ENCODE measurements at regions not wholly inside any gene's neighbourhood (a gene's known extent, or its start where the extent isn't known, plus 50 kb on each side); places are given as distances from the start of the nearest gene placed in this dataset.
"Not testable (repeated sequence)": the region's sequence is repeated elsewhere in the genome, so short reads cannot be mapped to it uniquely, and the experiment has no call there.

GRCh38 chr10:31123946-31124345, 92.3 kb upstream of the ZNF438 start:
- DNase-seq, result no peak

GRCh38 chr10:31124852-31125251, 93.2 kb upstream of the ZNF438 start:
- no peak for DNase-seq

- DNase-seq, result no peak
Measured at GRCh38 chr10:31125789-31126188, 94.1 kb upstream of the ZNF438 start.

DNA sequence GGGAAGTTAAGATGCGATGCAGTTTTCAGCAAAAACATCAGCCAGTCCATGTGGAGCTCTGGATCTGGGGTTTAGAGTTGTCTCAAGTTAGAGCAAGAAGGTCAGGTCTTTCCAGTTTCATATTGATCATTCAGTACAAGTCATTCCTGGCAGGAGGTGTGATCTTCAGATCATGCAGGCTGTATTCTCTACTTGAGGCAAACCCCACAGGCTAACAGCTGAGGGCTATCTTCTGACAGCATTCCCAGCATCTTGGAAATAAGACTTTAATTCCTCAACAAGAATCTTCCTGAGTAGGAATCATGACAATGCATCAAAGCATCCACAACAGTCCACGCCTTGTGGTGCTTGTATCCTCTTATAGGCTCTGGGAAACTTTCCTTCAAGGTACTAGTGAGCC, 94.9 kb upstream of the ZNF438 start:
- no peak for DNase-seq

DNA sequence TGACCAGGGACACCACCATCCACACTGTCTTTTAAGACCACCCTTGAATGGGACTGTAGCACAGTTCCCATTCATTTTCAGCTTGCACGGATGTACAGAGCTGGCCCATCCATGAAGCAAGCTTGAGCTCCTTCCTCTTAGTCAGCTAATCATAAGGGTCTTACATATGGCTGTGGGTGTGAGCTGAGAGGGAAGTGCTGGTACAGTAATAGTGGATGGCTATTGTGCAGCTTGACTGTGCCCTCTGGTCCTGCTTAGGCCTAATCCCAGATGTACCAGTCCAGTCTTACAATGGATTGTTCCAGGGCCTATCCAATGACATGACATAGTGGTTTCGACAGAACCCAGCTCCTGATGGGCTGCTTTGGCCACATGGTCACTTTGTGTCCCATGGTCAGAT, 96.9 kb upstream of the ZNF438 start:
- no peak for DNase-seq

DNA sequence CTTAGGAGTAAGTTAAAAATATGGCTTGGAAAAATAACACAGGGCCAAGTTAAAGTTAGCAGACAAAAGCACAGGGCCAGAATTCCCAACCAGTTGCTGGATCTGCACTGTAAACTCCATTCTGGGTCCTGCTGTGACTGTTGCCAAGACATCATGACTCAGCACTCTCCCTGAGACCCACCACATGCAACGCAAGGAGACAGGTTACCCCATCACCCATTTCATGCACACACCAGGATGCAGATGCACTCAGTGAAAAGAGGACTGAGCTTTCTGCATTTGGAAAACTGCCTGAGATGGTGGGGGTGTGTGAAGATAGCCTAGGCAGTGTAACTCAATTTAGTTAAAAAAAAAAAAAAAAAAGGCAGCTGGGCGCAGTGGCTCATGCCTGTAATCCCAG, 97.6 kb upstream of the ZNF438 start:
- peak in 6 of 56 donors; percentile 3 to 41 (median 10) for DNase-seq

- DNase-seq, result no peak
Measured at GRCh38 chr10:31129880-31130405, 98.3 kb upstream of the ZNF438 start.

- DNase-seq, result no peak
Measured at GRCh38 chr10:31130406-31130805, 98.7 kb upstream of the ZNF438 start.

DNA sequence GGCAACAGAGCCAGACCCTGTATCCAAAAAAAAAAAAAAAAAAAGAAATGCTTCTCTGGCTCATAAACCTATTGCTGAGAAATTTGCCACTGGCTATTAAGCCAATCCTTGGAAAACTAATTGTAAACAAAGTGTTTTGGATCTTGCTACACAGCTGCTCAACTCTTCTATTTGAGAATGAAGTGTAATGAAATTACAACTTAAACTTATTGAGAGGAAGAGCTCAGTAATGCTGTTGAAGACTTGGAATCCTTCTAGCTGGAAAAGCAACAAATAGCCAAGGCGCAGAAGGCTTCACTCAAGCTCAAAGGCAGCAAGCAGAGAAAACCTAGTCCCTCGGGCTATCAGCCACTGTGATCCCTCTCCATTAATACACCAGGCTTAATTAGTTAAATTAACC, 99.6 kb upstream of the ZNF438 start:
- no peak for DNase-seq

DNA sequence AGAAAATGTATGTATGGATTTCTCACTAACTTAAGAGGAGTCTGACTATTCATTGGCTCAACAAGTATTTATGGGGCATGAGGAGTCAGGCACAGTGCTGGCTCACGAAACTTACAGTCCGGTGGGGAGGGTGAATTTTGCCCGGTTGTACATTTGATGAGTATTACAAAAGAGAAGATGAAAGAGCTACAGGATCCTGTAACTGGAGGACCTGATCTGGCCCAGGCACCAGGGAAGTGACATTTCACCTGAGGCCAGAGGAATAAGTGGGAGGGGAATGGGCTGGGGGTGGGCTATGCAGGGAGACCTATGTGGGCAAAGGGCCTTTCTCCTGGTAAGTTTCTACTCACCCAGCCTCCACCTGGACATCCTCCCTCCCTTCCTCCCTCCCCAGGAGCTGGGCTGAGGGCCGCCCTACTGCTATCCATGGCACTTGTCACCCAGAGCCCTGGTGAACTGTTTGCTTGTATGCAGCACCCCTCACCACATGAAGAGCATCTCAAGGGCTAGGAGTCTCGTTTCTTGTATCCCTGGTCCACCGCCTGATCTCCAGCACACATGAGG, 101.1 kb upstream of the ZNF438 start:
- DNase-seq, result peak in 1 of 56 donors; percentile 20

DNA sequence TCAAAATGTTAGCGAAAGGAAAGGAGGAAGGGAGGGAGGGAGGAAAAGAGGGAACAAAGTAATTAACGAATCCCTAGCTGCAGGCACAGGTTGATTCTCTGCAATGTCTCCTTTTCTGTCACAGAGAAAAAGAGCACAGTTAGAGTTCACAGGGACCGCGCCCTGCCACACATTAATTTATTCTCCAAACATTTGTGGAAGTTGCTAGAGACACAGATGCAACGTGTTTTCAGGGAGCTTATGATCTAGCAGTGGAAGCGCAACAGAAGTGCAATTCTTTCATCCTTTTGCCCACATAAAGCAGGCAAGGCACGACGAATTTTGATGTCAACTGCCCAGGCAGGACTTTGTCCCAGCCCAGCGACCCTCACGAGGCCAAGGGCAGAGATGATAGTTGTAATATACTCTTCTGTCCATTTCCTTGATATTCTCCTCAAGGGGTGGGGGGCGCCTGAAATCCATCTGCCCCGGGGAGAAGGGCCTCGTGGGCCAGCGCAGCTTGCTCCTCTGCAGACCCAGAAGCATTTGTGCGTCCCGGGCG, 101.7 kb upstream of the ZNF438 start:
- DNase-seq, result peak in 4 of 56 donors; percentile 25 to 53 (median 43)

DNA sequence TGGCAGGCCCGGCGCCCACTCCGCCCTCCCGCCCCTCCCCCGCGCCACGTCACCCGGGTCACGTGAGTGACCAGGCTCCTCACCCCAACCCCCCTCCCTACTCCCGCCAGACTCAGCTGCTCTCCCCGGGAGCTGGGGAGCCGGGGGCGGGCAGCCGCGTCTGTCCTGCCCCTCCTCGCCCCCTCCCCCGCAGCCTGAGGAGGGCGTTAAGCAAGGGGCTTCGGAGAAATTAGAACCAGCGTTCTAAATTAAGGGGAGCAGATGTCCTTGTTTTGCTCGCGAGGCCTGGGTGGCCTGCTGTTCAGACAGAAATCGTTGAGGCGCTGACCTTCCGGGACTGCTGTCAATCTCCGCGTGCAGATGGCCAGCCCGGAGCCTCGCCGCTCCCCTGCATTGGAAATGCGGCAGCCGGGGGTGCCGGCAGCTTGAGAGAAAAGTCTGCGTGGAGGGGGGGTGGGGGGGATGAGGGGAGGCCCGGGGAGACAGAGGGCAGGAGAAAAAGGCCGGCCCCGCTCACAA, 102.2 kb upstream of the ZNF438 start:
- peak in 55 of 56 donors; percentile 50 to 93 (median 83) for DNase-seq

- peak in 40 of 56 donors; percentile 38 to 86 (median 70) for DNase-seq
Measured at GRCh38 chr10:31134311-31134952, 102.8 kb upstream of the ZNF438 start.

GRCh38 chr10:31135171-31135570, 103.5 kb upstream of the ZNF438 start:
- no peak for DNase-seq

- DNase-seq, result not testable (repeated sequence)
Measured at GRCh38 chr10:31135791-31136190, 104.1 kb upstream of the ZNF438 start.

DNA sequence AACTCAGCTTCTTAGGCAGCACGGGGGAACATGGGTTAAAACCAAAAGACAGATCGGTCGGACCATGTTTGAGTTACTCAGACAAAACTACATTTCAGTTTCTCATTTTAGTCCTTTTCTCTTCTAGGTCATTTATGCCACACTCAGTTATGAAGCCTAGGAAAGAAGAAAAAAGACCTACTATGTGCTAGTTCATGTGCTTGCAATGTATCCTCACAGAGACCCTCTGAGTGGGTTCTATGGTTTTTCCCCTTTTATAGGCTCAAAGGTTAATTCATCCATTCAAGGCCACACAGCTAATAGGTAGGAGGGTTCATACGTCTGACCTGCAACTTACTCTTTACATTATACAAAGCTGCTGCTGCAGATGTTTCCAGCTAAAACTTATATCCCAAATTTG, 104.7 kb upstream of the ZNF438 start:
- DNase-seq, result no peak

GRCh38 chr10:31136930-31137885, 105.5 kb upstream of the ZNF438 start:
- DNase-seq, result no peak

GRCh38 chr10:31138026-31138553, 106.4 kb upstream of the ZNF438 start:
- no peak for DNase-seq

GRCh38 chr10:31139497-31139896, 107.8 kb upstream of the ZNF438 start:
- DNase-seq, result no peak

- DNase-seq, result no peak
Measured at GRCh38 chr10:31140716-31141115, 109.1 kb upstream of the ZNF438 start.

- no peak for DNase-seq
Measured at GRCh38 chr10:31142026-31142425, 110.4 kb upstream of the ZNF438 start.

Data from nucleus accumbens (tissue), 56 donors.